Psoas muscle (tissue), 7 donors: ENCODE measurements at regions not wholly inside any gene's neighbourhood (a gene's known extent, or its start where the extent isn't known, plus 50 kb on each side); places are given as distances from the start of the nearest gene placed in this dataset.

Experiments
- ATAC-seq, 4 donors: fragments of 200-7000 bp; cut with Tn5 transposase; one replicate each; pipeline ENCODE4 v1.9.1; 2020; ENCODE audit warnings: moderate library complexity in 3 of 4, mild to moderate bottlenecking in 2 of 4
- DNase-seq, 2 donors: peaks; one replicate each; pipeline ENCODE4 v3.0.0-alpha.2; 2020
- H3K27ac ChIP-seq: fragments of 200-600 bp; one replicate; pipeline ENCODE4 v1.8.0; 2022
- H3K27me3 ChIP-seq, 3 donors: fragments of 200-600 bp in 1 of 3; one replicate each; pipeline versions ENCODE4 v1.6.1 to v1.8.0; 2013 to 2022; ENCODE audit warnings: low read length in 2 of 3, mild to moderate bottlenecking in 2 of 3, moderate library complexity in 1 of 3; ENCODE audit not compliant: insufficient read depth in 3 of 3
- H3K36me3 ChIP-seq, 2 donors: fragments of 200-600 bp in 1 of 2; one replicate each; pipeline versions ENCODE4 v1.6.1 to v1.8.0; 2013 to 2022; ENCODE audit warnings: low read depth in 1 of 2, mild to moderate bottlenecking in 1 of 2, moderate library complexity in 1 of 2; ENCODE audit not compliant: insufficient read depth in 1 of 2
- H3K4me1 ChIP-seq: fragments of 200-600 bp; one replicate; pipeline ENCODE4 v1.8.0; 2022
- H3K4me3 ChIP-seq: fragments of 200-600 bp; one replicate; pipeline ENCODE4 v1.8.0; 2022; ENCODE audit warnings: mild to moderate bottlenecking
- H3K9me3 ChIP-seq: fragments of 200-600 bp; one replicate; pipeline ENCODE4 v1.8.0; 2022
- WGBS, 3 donors: extraction: QIAGEN DNeasy Blood & Tissue Kit; methylation state at CpG; one replicate each; pipeline versions ENCODE4 v1.1.6 to v1.1.7; 2013; 5-methylcytosine and 5-hydroxymethylcytosine counted together
- intact Hi-C, 2 donors: fragments of 100-400 bp; cut with DNase I; formaldehyde crosslinking; loops; one replicate each; pipeline versions ENCODE4 v1.11.0 to v1.14.2; 2022
- TF ChIP-seq, protein P1 (sequence below): fragments of 200-600 bp; IDR thresholded peaks from one replicate; pipeline ENCODE4 v1.8.0; 2022; ENCODE audit warnings: antibody characterized with exemption
- donor health status: healthy with polysubstance abuse.
- donor health status: DM: no; HTN: no; CAD: no; lungs with moderate emphysema.
- donor health status: Bipolar disorder and iron deficiency.
- donor health status: healthy.
- donor health status: DM: yes; HTN: yes; CAD: no.
- donor health status: DM: no; HTN: no; CAD: no.
- donor health status: DM: yes; HTN: yes; CAD: no.

DNA sequence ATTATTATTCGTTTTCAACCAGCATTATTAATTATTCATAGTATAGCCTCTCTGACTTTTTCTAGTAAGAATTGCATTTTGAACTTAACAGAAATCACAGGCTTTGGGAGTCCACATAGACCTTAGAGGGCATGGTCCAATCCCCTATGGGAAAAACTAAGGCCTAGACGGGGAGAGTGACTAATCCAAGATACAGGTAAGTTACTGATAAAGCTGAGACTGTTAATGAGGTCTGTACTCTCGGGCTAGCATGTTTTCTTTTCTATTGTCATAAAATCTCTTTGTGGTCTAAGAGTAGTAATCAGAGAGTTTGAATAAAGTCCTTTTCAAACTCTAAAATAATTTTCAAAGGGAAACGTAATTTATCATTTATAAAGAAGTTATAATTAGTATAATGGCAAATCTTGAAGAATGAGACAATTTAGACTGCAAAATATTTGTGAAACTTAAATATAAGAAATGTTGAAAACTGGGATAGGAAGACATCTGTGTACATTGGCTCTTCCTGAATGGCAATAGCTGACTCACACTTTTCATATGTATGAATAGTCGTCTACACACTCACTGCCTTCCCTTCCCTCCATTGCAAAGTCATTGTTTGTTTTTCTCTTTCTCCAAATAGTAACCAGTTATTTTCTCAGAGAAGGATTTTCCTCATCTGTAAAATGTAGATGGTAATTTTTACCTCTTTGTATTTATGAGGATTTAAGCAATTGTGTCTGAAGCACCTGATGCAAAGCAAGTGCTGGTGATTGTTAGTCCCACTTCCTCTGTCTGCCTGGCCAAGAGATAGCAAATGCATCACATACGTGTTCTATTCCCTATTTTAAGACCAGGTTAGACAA lies 207.9 kb upstream of the CD180 start:
- H3K4me1 ChIP-seq: peaks cover 7% of the 10 kb centered on the region
- no peak overlapping the region for H3K27ac ChIP-seq
- TF ChIP-seq, protein P1, sequence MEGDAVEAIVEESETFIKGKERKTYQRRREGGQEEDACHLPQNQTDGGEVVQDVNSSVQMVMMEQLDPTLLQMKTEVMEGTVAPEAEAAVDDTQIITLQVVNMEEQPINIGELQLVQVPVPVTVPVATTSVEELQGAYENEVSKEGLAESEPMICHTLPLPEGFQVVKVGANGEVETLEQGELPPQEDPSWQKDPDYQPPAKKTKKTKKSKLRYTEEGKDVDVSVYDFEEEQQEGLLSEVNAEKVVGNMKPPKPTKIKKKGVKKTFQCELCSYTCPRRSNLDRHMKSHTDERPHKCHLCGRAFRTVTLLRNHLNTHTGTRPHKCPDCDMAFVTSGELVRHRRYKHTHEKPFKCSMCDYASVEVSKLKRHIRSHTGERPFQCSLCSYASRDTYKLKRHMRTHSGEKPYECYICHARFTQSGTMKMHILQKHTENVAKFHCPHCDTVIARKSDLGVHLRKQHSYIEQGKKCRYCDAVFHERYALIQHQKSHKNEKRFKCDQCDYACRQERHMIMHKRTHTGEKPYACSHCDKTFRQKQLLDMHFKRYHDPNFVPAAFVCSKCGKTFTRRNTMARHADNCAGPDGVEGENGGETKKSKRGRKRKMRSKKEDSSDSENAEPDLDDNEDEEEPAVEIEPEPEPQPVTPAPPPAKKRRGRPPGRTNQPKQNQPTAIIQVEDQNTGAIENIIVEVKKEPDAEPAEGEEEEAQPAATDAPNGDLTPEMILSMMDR: no peak
- H3K4me3 ChIP-seq: no peak overlapping the region
- 87 to 89% (median 89%) methylated on average over 6 of the region's 6 CpGs for WGBS, 3 donors
- intact Hi-C loops: no loop called here
- no peak for ATAC-seq
- H3K9me3 ChIP-seq: no peaks in the 10 kb centered on the region
- no peaks in the 10 kb centered on the region for H3K27me3 ChIP-seq
- no peak for DNase-seq
- H3K36me3 ChIP-seq: no peaks in the 10 kb centered on the region

DNA sequence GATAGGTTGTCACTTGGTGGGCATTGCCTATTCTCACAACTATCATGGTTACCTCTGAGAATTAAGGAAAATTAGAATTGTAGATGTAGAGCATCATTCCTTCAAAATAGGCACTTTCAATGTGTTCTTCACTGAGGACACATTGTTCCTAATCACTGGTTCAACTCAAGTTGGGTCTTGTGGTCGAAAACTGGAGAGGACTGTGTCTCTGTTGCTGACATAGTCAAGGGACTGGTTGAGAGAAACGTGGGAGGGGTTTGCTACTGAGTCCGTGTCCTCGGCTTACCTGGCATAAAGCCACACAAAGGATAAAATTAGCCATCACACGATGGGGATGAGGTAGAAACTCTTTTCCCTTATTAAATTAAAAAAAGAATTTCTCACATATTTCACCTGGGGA lies 205.9 kb upstream of the CD180 start:
- Histone ChIP-seq H3K4me1 (peaks cover 7% of the 10 kb centered on the region), H3K27me3 (no peaks in the 10 kb centered on the region), H3K9me3 (no peaks in the 10 kb centered on the region), H3K4me3 (no peak overlapping the region), H3K27ac (no peak overlapping the region), H3K36me3 (no peaks in the 10 kb centered on the region)
- no peak for ATAC-seq
- no peak for DNase-seq
- 48 to 77% (median 60%) methylated on average over 5 of the region's 5 CpGs for WGBS, 3 donors
- TF ChIP-seq, protein P1: no peak
- intact Hi-C loops: no loop called here

DNA sequence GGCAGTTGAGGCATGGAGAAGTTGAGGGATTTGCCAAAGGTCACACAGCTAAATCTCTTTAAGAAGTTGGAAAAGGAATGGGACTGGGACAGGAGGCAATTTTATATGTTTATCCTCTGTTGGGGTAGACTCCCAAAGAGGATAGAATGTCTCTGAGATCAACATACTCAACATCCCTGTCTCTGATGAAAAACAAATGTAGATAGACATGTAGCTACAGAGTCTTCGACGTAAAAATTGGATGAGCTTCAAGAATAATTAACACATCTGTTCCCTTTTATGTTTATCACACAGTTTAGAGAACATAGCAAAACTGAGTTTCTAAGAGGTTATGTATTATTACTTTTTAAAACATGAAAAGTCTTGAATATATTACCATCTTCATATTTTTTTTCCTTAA lies 204.6 kb upstream of the CD180 start:
- no peak for DNase-seq
- 22 to 38% (median 27%) methylated on average over 2 of the region's 2 CpGs for WGBS, 3 donors
- Histone ChIP-seq H3K4me1 (peaks cover 7% of the 10 kb centered on the region), H3K27me3 (no peaks in the 10 kb centered on the region), H3K9me3 (no peaks in the 10 kb centered on the region), H3K36me3 (no peaks in the 10 kb centered on the region), H3K4me3 (no peak overlapping the region), H3K27ac (no peak overlapping the region)
- TF ChIP-seq, protein P1: no peak
- intact Hi-C loops: no loop called here
- ATAC-seq: no peak

DNA sequence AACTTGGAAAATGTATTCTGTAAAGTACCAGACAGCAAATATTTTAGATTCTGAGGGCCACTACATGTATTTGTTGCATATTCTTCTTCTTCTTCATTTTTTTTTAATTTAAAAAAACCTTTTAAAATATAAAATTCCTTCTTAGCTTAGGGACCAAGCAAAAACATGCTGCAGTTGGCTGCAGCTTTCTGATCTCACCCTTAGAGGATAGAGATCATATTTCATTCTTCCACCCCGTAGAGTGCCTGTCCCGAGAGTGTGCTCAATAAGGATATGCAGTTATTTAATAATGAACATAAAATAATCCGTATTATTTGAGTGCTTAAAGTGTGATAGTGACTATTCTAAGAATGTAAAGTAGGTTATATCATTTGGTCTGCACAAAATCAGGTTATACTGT lies 204.2 kb upstream of the CD180 start:
- Histone ChIP-seq H3K27me3 (no peaks in the 10 kb centered on the region), H3K27ac (no peak overlapping the region), H3K36me3 (no peaks in the 10 kb centered on the region), H3K4me3 (no peak overlapping the region), H3K9me3 (no peaks in the 10 kb centered on the region), H3K4me1 (peaks cover 7% of the 10 kb centered on the region)
- TF ChIP-seq, protein P1: no peak
- DNase-seq (no peak), ATAC-seq (peak in 2 of 4 donors; percentile 49 to 52)
- WGBS, 3 donors: 10 to 29% (median 22%) methylated on average over 3 of the region's 3 CpGs
- intact Hi-C loops: no loop called here
